Activated CD4-positive, alpha-beta T cell treated with anti-CD3 and anti-CD28 coated beads for 24 hours (primary cell): ENCODE measurements at regions not wholly inside any gene's neighbourhood (a gene's known extent, or its start where the extent isn't known, plus 50 kb on each side); places are given as distances from the start of the nearest gene placed in this dataset.

Experiments
- DNase-seq, 2 donors: peaks; one replicate each; pipeline ENCODE4 v3.0.0-alpha.2; 2020; ENCODE audit warnings: low read depth in 2 of 2

GRCh38 chr3:28646435-28646834, 297.8 kb upstream of the AZI2 start:
- no peak for DNase-seq

DNA sequence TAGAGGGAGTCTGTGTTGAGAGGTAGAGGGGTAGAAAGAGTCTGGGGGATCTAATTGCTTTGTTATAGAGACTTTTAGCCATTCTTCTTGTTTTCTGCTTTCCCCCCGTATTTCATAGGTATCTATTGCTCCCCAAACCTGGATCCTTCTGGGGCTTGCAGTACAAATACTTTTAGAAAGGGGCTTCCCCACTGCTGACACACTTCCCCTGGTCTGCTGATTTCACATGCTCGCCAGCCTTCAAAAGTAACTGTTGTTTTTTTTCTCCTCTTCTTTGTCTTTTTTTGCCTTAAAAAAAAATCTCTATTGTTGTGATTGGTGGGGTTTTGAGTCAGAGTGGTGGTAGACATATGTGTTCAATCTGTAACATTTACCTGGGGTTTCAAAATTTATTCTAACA, 300.6 kb upstream of the AZI2 start:
- DNase-seq, result no peak

- no peak for DNase-seq
Measured at GRCh38 chr3:28651159-28651558, 302.5 kb upstream of the AZI2 start.

GRCh38 chr3:28664123-28664522, 315.5 kb upstream of the AZI2 start:
- no peak for DNase-seq

GRCh38 chr3:28667646-28668621, 319.3 kb upstream of the AZI2 start:
- DNase-seq, result peak; percentile 30 to 33

DNA sequence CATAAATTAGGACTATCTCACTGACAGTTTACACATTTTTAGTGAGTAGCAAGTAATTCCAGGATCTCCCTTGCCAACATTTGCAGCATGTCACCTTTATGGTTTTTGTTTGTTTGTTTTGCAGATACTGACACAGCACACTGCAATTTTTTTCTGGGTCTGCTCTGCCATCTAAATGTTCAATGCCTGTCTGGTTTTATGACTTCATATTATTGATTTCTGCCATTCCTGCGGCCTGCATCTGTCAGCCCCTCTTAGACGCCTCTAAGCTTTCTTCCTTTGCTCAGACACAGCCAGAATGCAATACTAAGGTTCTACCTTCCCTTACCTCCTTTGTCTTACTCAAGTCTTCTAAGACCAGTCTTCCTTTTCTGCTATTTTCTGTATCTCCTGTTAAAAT, 321.2 kb upstream of the AZI2 start:
- no peak for DNase-seq

GRCh38 chr3:28672406-28672805, 323.8 kb upstream of the AZI2 start:
- DNase-seq, result no peak

DNA sequence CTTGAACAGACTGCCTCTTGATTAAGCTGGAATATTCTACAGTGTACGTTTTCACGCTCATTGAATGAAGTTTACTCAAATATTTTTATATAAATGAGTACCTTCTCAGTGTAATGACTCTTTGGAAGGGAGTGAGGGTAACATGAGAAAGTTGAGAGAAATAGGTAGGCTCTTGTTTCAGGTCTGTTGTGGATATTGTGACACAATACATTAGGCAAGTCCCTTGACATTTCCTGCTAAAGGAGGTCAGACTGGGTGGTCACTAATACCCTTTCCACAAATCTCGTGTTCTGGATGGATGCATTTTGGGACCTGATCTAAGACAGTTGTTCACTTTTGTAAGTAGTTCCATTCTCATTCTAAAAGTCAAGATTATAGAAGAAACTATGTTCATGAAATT, 324.8 kb upstream of the AZI2 start:
- DNase-seq, result no peak

GRCh38 chr3:28674212-28674611, 325.6 kb upstream of the AZI2 start:
- no peak for DNase-seq

DNA sequence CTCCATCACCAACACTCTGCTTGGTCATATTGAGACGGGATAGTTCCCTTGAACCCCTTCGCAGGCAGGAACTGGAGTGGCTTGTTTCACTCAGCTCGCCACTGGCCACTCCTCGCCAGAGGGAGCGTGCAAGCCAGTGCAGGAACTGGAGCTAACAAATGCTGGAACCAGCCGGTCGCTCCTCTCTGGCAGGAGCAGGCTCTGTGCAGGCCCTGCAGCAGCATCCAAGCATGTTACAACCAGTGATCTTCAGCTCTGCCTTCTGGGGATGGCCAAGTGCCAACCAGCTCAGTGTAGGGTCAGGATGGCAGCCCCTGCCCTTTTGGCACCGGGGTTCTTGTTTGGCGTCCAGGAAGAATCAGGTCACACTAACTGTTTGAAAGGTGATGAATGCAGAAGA, 329.0 kb upstream of the AZI2 start:
- no peak for DNase-seq

DNA sequence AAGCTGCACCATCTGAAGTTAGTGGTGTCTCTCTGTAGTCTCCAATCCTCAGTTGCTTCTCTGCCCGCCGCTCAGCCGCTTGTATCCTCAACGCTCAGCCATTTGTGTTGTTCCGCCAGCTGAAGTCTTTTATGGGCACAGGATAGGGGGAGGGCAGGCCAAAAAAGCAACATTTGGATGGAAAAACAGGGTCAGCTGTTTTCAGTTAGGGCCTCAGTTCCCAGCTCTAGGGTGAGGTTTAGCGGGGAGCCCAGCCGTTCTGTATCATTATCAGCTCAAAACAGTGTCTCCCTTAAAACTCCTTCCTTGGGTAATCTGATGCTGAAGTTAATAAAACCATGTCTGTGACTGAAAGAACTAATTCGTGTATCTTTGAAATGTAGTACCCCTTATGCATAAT, 329.5 kb upstream of the AZI2 start:
- no peak for DNase-seq

DNA sequence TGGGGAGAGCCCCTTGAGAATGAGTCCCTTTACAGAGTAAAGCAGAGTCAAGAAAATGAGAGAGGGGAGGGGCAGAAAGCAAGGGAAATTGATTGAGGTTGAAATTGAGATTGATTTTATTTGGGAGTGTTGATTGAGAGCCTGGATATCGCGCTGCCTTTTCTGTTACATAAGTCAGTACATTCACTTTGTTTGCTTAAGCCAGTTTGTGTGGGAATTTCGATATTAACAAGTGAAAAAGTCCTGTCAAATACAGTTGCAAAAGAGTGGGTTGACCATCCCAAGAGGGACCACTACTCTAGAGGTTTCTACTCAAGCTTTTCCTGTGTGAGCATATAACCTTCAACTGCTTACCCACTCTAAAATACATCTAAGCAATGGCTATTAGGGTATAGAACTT, 331.4 kb upstream of the AZI2 start:
- no peak for DNase-seq

DNA sequence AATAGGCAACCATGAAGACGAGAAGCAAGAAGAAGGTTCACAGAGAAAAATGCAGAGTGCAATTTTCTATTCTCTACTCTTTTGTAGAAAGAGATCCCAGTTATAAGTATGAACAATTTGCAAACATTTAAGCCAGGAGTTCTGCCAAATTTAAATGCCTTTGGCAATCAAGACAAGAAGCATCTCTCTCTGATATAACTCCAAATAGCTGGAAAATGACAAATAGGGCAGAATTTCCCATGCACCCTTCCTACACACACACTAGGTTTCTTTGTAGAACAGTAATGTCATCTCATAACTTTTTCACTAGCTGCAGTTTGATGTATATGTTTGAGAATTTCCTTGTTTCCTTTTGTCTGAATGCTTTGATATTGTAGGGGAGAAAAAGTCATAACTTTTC, 333.5 kb upstream of the AZI2 start:
- no peak for DNase-seq

- no peak for DNase-seq
Measured at GRCh38 chr3:28690176-28690575, 341.6 kb upstream of the AZI2 start.

- DNase-seq, result no peak
Measured at GRCh38 chr3:28698706-28699105, 350.1 kb upstream of the AZI2 start.

GRCh38 chr3:28699283-28699682, 350.7 kb upstream of the AZI2 start:
- no peak for DNase-seq

- no peak for DNase-seq
Measured at GRCh38 chr3:28700728-28701127, 352.1 kb upstream of the AZI2 start.

GRCh38 chr3:28703843-28704242, 355.2 kb upstream of the AZI2 start:
- no peak for DNase-seq

DNA sequence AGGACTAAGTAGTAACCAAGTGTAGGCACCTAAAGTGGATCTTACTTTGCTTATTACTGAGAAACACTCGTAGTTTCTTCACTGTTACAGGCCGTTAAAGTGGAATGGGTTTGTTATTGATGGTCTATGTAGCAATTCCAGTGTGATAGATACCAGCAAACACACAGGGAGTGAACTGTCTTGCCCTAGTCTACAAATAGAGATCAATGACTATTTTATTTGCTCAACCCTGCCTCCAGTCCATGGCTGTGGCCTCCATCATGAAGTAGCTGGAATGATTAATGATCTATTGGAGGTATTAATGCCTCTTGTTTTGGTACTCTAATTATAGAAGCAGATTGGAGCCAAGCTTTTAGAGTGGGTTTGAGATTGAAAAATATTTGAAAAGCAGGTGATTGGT, 362.7 kb upstream of the AZI2 start:
- no peak for DNase-seq

DNA sequence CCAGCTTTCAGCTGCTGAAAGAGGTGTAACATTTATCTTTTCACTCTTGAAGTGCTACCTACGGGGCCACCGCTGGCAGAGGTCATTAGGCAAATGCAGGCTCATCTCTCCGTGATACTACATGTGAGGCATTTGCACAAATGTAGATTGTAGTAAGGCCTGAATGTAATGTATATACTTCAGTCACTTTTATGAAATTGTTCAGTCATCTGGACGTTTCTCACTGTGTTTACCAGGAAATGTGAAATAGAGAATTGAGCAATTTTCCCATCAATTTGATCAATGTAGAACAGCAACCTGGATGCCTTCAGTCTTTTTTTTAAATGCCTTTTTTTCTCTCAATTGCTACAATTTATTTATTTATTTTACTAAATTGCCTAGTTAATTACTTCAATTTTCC, 368.3 kb upstream of the AZI2 start:
- no peak for DNase-seq

- DNase-seq, result no peak
Measured at GRCh38 chr3:28718074-28718849, 369.6 kb upstream of the AZI2 start.

DNA sequence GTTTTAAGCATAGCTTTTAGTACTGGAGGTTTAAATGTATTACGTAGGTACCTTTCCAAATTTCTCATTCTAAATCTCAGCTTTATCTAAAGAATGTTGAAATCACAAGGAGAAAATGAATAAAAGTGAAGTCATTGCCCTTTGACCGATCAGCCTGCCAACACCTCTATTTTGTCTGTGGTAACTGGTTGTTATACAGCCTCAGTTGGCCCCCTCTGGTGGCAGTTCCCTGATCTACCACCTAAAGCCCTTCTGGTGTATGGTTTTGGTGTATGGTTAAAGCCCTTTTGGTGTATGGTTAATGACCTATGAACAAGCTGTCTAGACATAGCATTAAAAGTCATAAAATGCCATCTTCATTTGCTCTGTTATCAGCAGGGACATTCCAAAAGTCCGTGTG, 378.2 kb upstream of the AZI2 start:
- DNase-seq, result peak in 1 of 2 donors; percentile 1

- no peak for DNase-seq
Measured at GRCh38 chr3:28727307-28727706, 378.7 kb upstream of the AZI2 start.
